GM19438 (cell line): ENCODE measurements at regions not wholly inside any gene's neighbourhood (a gene's known extent, or its start where the extent isn't known, plus 50 kb on each side); places are given as distances from the start of the nearest gene placed in this dataset.

Experiments used
- ATAC-seq: cut with Tn5 transposase; IDR thresholded peaks from one replicate; pipeline ENCODE4 v1.9.1; 2021; ENCODE audit warnings: low read depth; ENCODE audit not compliant: unreplicated experiment

- no peak for ATAC-seq
These were observed 169.4 kb upstream of the TAB2 start for GRCh38 chr6:149147938-149148718.

- no peak for ATAC-seq
These were observed 167.9 kb upstream of the TAB2 start for GRCh38 chr6:149149653-149150052.

- ATAC-seq: no peak
These were observed 167.2 kb upstream of the TAB2 start for GRCh38 chr6:149150301-149150700.

- no peak for ATAC-seq
These were observed 166.6 kb upstream of the TAB2 start for GRCh38 chr6:149150801-149151398.

- ATAC-seq: no peak
These were observed 165.0 kb upstream of the TAB2 start for GRCh38 chr6:149152521-149152920.

- ATAC-seq: no peak
These were observed 164.4 kb upstream of the TAB2 start for GRCh38 chr6:149153100-149153499.

- no peak for ATAC-seq
These were observed 163.8 kb upstream of the TAB2 start for GRCh38 chr6:149153693-149154092.

GRCh38 chr6:149154261-149154821, 163.2 kb upstream of the TAB2 start:
- no peak for ATAC-seq

- ATAC-seq: no peak
These were observed 160.4 kb upstream of the TAB2 start for GRCh38 chr6:149157126-149157525.

- ATAC-seq: no peak
These were observed 159.4 kb upstream of the TAB2 start for GRCh38 chr6:149158076-149158475.

- no peak for ATAC-seq
These were observed 156.6 kb upstream of the TAB2 start for GRCh38 chr6:149160943-149161342.

GRCh38 chr6:149162924-149163323, 154.6 kb upstream of the TAB2 start:
- ATAC-seq: no peak

GRCh38 chr6:149164199-149164750, 153.2 kb upstream of the TAB2 start:
- ATAC-seq: no peak

GRCh38 chr6:149166336-149166735, 151.2 kb upstream of the TAB2 start:
- ATAC-seq: no peak

- no peak for ATAC-seq
These were observed 150.8 kb upstream of the TAB2 start for GRCh38 chr6:149166747-149167146.

- ATAC-seq: no peak
These were observed 148.5 kb upstream of the TAB2 start for GRCh38 chr6:149168968-149169367.

- ATAC-seq: no peak
These were observed 147.6 kb upstream of the TAB2 start for GRCh38 chr6:149169761-149170511.

- ATAC-seq: no peak
These were observed 146.7 kb upstream of the TAB2 start for GRCh38 chr6:149170564-149171452.

- ATAC-seq: no peak
These were observed 144.3 kb upstream of the TAB2 start for GRCh38 chr6:149173222-149173621.

GRCh38 chr6:149174962-149175361, 142.6 kb upstream of the TAB2 start:
- no peak for ATAC-seq
